ENCODE measurements at regions not wholly inside any gene's neighbourhood (a gene's known extent, or its start where the extent isn't known, plus 50 kb on each side); places are given as distances from the start of the nearest gene placed in this dataset.

DNA sequence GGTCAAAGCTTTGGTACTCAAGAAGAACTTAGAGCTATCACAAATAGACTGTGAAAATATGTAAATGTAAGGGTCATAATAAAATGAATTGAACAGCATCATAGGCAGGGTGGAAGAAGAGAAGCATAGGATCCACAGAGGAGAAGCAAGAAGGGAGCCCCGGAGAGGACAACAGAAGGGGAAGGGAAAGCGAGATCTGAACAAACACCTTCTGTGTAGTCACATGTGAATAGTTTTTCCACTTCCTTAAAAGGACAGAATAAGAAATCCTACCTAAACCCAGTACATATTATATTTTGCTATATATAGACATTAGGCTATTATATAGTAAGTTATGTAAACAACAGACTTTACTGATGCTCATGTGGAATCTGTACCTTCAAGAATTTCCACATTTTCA lies 160.2 kb downstream of the DKK1 start:
- H3K36me3 ChIP-seq (ENCODE audit: control insufficient read depth in 4 of 4, insufficient read depth in 4 of 4, low read length in 3 of 4): no peaks in the 10 kb centered on the region
- 83% methylated on average over 1 of the region's 2 CpGs for WGBS (ENCODE audit: insufficient coverage)
- no peak for DNase-seq
- no peak overlapping the region for H3K27ac ChIP-seq (ENCODE audit: insufficient read depth in 1 of 2, low read depth in 1 of 2, low read length in 2 of 2, poor library complexity in 1 of 2, severe bottlenecking in 2 of 2)
- ChIA-PET CTCF (no interaction called here), POLR2A (no interaction called here)
- H3K4me1 ChIP-seq (ENCODE audit: control extremely low read depth in 1 of 4, control insufficient read depth in 4 of 4, insufficient read depth in 4 of 4, low read length in 3 of 4): no peaks in the 10 kb centered on the region
- H3K27me3 ChIP-seq (replicated peaks in 2 of 5; ENCODE audit: control insufficient read depth in 4 of 5, insufficient read depth in 5 of 5, low read length in 4 of 5): no peaks in the 10 kb centered on the region
- no peaks in the 10 kb centered on the region for H3K9me3 ChIP-seq (ENCODE audit: control extremely low read depth in 1 of 5, control insufficient read depth in 4 of 5, insufficient read depth in 2 of 5, low read depth in 1 of 5, low read length in 4 of 5)
- no peak overlapping the region for H3K4me3 ChIP-seq (ENCODE audit: control insufficient read depth in 1 of 7, extremely low read depth in 1 of 7, insufficient read depth in 4 of 7, low read depth in 2 of 7, low read length in 6 of 7)

DNA sequence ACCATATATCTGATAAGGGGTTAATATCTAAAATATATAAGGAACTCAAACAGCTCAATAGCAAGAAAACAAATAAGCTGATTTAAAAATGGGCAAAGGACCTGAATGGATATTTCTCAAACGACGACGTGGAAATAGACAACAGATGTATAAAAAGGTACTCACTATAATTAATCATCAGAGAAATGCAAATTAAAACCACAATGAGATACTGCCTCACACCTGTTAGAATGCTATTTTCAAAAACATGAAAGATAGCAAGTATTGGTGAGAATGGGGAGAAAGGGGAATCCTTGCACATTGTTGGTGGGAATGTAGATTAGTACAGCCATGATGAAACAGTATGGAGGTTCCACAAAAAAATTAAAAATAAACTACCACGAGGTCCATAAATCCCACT lies 163.2 kb downstream of the DKK1 start:
- POLR2A ChIA-PET: interaction anchor here (0.6 kb wide), 1 partner anchor 12 kb away, joined by 4 read pairs; no protein-coding TSS in a partner anchor
- CTCF ChIA-PET: interaction anchor here (1.5 kb wide), 1 partner anchor 169 kb away, joined by 3 read pairs; no protein-coding TSS in a partner anchor
- DNase-seq: no peak
- Histone ChIP-seq H3K27ac (ENCODE audit: insufficient read depth in 1 of 2, low read depth in 1 of 2, low read length in 2 of 2, poor library complexity in 1 of 2, severe bottlenecking in 2 of 2) (no peak overlapping the region), H3K9me3 (ENCODE audit: control extremely low read depth in 1 of 5, control insufficient read depth in 4 of 5, insufficient read depth in 2 of 5, low read depth in 1 of 5, low read length in 4 of 5) (no peaks in the 10 kb centered on the region), H3K4me1 (ENCODE audit: control extremely low read depth in 1 of 4, control insufficient read depth in 4 of 4, insufficient read depth in 4 of 4, low read length in 3 of 4) (no peaks in the 10 kb centered on the region), H3K4me3 (ENCODE audit: control insufficient read depth in 1 of 7, extremely low read depth in 1 of 7, insufficient read depth in 4 of 7, low read depth in 2 of 7, low read length in 6 of 7) (no peak overlapping the region), H3K36me3 (ENCODE audit: control insufficient read depth in 4 of 4, insufficient read depth in 4 of 4, low read length in 3 of 4) (no peaks in the 10 kb centered on the region), H3K27me3 (replicated peaks in 2 of 5; ENCODE audit: control insufficient read depth in 4 of 5, insufficient read depth in 5 of 5, low read length in 4 of 5) (no peaks in the 10 kb centered on the region)
- WGBS (ENCODE audit: insufficient coverage): 100% methylated on average over 1 of the region's 4 CpGs

DNA sequence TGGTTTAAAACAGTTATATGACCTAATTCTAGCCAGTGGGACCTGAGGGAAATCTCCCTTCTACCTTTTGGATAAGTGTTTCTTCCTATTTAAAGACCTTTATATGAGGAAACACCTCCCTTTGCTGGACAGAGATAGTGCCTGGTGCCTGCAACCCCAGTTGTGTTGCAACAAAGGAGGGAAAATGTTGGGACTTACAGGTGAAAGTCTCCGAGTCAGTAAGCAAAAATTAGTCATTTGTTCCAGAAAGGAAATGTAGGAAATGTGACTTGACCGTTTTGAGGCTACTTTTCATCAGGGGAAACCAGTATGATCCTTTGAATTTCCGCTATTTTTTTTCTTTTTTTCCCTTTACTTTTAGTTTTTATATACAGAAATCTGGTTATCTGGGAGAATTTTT lies 165.5 kb downstream of the DKK1 start:
- no peaks in the 10 kb centered on the region for H3K4me1 ChIP-seq (ENCODE audit: control extremely low read depth in 1 of 4, control insufficient read depth in 4 of 4, insufficient read depth in 4 of 4, low read length in 3 of 4)
- no peaks in the 10 kb centered on the region for H3K9me3 ChIP-seq (ENCODE audit: control extremely low read depth in 1 of 5, control insufficient read depth in 4 of 5, insufficient read depth in 2 of 5, low read depth in 1 of 5, low read length in 4 of 5)
- H3K36me3 ChIP-seq (ENCODE audit: control insufficient read depth in 4 of 4, insufficient read depth in 4 of 4, low read length in 3 of 4): no peaks in the 10 kb centered on the region
- ChIA-PET CTCF (no interaction called here), POLR2A (no interaction called here)
- H3K4me3 ChIP-seq (ENCODE audit: control insufficient read depth in 1 of 7, extremely low read depth in 1 of 7, insufficient read depth in 4 of 7, low read depth in 2 of 7, low read length in 6 of 7): no peak overlapping the region
- 71% methylated on average over 1 of the region's 3 CpGs for WGBS (ENCODE audit: insufficient coverage)
- no peak for DNase-seq
- no peaks in the 10 kb centered on the region for H3K27me3 ChIP-seq (replicated peaks in 2 of 5; ENCODE audit: control insufficient read depth in 4 of 5, insufficient read depth in 5 of 5, low read length in 4 of 5)
- H3K27ac ChIP-seq (ENCODE audit: insufficient read depth in 1 of 2, low read depth in 1 of 2, low read length in 2 of 2, poor library complexity in 1 of 2, severe bottlenecking in 2 of 2): no peak overlapping the region

DNA sequence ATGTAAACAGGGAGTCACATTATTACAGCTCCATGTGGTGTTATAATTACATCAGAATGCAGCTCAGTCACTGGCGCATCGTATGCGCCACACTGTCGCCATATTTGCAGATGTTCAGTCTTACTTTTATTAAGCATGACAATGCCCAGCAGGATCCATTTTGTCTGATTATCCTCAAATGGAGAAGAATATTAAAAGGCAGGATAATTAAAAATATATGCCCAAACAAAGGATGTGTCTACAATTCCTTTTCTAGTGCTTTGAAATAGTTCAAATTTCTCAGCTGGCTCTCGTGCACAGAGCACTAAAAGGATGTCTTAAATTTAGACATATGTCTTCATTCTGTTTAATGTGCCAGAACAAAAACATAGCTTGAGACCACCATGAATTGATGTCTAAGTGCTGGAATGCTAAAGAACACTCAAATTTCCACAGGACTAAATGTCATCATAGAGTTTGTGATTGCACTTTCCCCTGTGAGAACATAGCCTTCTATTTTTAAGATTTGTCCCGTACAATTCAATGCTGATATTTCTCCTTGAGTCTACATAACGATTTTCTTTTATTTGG lies 168.0 kb downstream of the DKK1 start:
- Histone ChIP-seq H3K27ac (ENCODE audit: insufficient read depth in 1 of 2, low read depth in 1 of 2, low read length in 2 of 2, poor library complexity in 1 of 2, severe bottlenecking in 2 of 2) (no peak overlapping the region), H3K4me1 (ENCODE audit: control extremely low read depth in 1 of 4, control insufficient read depth in 4 of 4, insufficient read depth in 4 of 4, low read length in 3 of 4) (no peaks in the 10 kb centered on the region), H3K27me3 (replicated peaks in 2 of 5; ENCODE audit: control insufficient read depth in 4 of 5, insufficient read depth in 5 of 5, low read length in 4 of 5) (no peaks in the 10 kb centered on the region), H3K9me3 (ENCODE audit: control extremely low read depth in 1 of 5, control insufficient read depth in 4 of 5, insufficient read depth in 2 of 5, low read depth in 1 of 5, low read length in 4 of 5) (no peaks in the 10 kb centered on the region), H3K36me3 (ENCODE audit: control insufficient read depth in 4 of 4, insufficient read depth in 4 of 4, low read length in 3 of 4) (no peaks in the 10 kb centered on the region), H3K4me3 (ENCODE audit: control insufficient read depth in 1 of 7, extremely low read depth in 1 of 7, insufficient read depth in 4 of 7, low read depth in 2 of 7, low read length in 6 of 7) (no peak overlapping the region)
- ChIA-PET POLR2A (no interaction called here), CTCF (no interaction called here)
- WGBS (ENCODE audit: insufficient coverage): 93% methylated on average over 3 of the region's 7 CpGs
- DNase-seq: no peak

DNA sequence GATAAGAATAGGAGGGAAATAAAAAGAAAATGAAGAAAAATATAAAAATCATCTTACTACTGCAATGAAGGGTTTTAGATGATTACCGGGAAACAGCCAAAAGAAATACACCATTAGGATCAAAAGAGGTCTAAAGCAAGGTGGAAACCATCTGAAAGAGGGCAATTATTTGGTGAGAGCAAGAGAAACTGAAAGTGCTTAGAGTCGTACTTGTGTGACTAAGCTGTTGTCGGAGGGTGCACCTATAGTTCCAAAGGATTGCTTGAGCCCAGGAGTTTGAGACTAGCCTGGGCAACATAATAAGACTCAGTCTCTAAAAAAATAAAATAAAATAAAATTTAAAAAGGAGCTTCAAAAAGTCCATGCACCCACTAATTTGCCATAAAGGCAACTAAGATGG lies 169.5 kb downstream of the DKK1 start:
- 100% methylated on average over 2 of the region's 3 CpGs for WGBS (ENCODE audit: insufficient coverage)
- POLR2A ChIA-PET: interaction anchor here (0.6 kb wide), 1 partner anchor 216 kb away, joined by 3 read pairs; no protein-coding TSS in a partner anchor
- Histone ChIP-seq H3K27me3 (replicated peaks in 2 of 5; ENCODE audit: control insufficient read depth in 4 of 5, insufficient read depth in 5 of 5, low read length in 4 of 5) (no peaks in the 10 kb centered on the region), H3K9me3 (ENCODE audit: control extremely low read depth in 1 of 5, control insufficient read depth in 4 of 5, insufficient read depth in 2 of 5, low read depth in 1 of 5, low read length in 4 of 5) (no peaks in the 10 kb centered on the region), H3K4me1 (ENCODE audit: control extremely low read depth in 1 of 4, control insufficient read depth in 4 of 4, insufficient read depth in 4 of 4, low read length in 3 of 4) (no peaks in the 10 kb centered on the region), H3K4me3 (ENCODE audit: control insufficient read depth in 1 of 7, extremely low read depth in 1 of 7, insufficient read depth in 4 of 7, low read depth in 2 of 7, low read length in 6 of 7) (no peak overlapping the region), H3K27ac (ENCODE audit: insufficient read depth in 1 of 2, low read depth in 1 of 2, low read length in 2 of 2, poor library complexity in 1 of 2, severe bottlenecking in 2 of 2) (no peak overlapping the region), H3K36me3 (ENCODE audit: control insufficient read depth in 4 of 4, insufficient read depth in 4 of 4, low read length in 3 of 4) (no peaks in the 10 kb centered on the region)
- CTCF ChIA-PET: interaction anchor here (1.0 kb wide), 1 partner anchor 176 kb away, joined by 3 read pairs; no protein-coding TSS in a partner anchor
- DNase-seq: peak in 2 of 3 donors; percentile 5 to 12

DNA sequence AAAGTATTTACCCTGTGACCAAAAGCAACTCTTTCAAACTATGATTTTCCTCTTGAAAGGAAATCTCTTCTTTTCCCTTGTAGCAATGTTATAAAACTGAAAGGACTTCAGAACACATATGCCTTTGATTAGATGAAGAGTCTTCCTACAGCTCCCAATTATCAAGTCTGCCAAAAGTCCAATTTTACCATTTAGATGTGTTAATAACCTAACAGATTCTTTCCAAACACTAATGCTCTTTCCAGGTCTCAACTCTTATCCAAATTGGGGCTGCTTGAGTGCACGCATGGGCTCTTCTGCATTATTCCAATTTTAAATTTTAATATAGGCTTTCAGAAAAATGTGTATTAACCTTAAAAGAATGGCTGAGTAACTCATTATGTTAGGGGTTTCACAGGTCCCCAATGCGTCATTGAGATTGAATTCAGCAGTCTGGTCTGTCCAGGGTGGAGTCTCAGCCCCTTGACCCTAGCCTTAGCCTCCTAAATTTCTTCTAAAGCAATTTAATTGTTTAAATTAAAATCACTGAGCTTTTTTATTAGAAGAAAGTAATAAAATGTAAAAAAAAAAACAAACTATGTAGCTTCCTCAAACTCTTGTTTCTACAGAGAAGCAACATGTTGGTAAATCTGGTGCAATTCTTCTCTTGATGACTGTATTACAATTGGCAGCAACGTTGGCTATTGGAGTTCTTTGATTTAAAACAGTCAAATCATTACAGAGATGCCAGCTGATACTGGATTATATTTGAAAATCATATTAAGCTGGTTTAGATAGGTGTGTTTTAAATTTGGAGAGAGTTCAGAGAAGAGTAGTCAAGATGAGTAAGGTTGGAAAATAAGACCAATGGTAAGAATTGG lies 170.4 kb downstream of the DKK1 start:
- Histone ChIP-seq H3K36me3 (ENCODE audit: control insufficient read depth in 4 of 4, insufficient read depth in 4 of 4, low read length in 3 of 4) (no peaks in the 10 kb centered on the region), H3K4me1 (ENCODE audit: control extremely low read depth in 1 of 4, control insufficient read depth in 4 of 4, insufficient read depth in 4 of 4, low read length in 3 of 4) (no peaks in the 10 kb centered on the region), H3K9me3 (ENCODE audit: control extremely low read depth in 1 of 5, control insufficient read depth in 4 of 5, insufficient read depth in 2 of 5, low read depth in 1 of 5, low read length in 4 of 5) (no peaks in the 10 kb centered on the region), H3K27ac (ENCODE audit: insufficient read depth in 1 of 2, low read depth in 1 of 2, low read length in 2 of 2, poor library complexity in 1 of 2, severe bottlenecking in 2 of 2) (no peak overlapping the region), H3K4me3 (ENCODE audit: control insufficient read depth in 1 of 7, extremely low read depth in 1 of 7, insufficient read depth in 4 of 7, low read depth in 2 of 7, low read length in 6 of 7) (no peak overlapping the region), H3K27me3 (replicated peaks in 2 of 5; ENCODE audit: control insufficient read depth in 4 of 5, insufficient read depth in 5 of 5, low read length in 4 of 5) (no peaks in the 10 kb centered on the region)
- WGBS (ENCODE audit: insufficient coverage): 100% methylated on average over 1 of the region's 3 CpGs
- DNase-seq: no peak
- ChIA-PET CTCF (interaction anchor here (1.0 to 6.2 kb wide), 2 partner anchors 177 kb away, joined by 3 to 57 read pairs; no protein-coding TSS in a partner anchor), POLR2A (interaction anchor here (0.6 kb wide), 1 partner anchor 216 kb away, joined by 3 read pairs; no protein-coding TSS in a partner anchor)

DNA sequence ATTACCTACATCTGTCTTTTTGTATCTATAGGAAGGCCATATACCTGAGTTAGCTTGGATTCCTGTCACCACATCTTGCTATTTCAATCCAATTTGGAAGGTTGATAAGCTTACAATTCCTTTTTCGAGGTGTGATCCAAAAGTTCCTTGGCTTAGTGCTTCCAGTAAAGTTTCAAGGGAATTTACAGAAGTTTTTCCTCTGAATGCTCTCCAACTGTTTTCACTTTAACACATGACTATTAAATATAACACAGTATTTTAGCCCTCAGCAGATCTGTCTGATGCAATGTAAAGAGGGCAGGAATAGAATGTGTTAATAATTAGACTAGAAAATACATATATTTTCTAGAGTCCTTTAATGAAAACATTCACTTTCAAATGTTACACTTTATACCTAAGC lies 171.4 kb downstream of the DKK1 start:
- no peaks in the 10 kb centered on the region for H3K27me3 ChIP-seq (replicated peaks in 2 of 5; ENCODE audit: control insufficient read depth in 4 of 5, insufficient read depth in 5 of 5, low read length in 4 of 5)
- H3K4me1 ChIP-seq (ENCODE audit: control extremely low read depth in 1 of 4, control insufficient read depth in 4 of 4, insufficient read depth in 4 of 4, low read length in 3 of 4): no peaks in the 10 kb centered on the region
- H3K27ac ChIP-seq (ENCODE audit: insufficient read depth in 1 of 2, low read depth in 1 of 2, low read length in 2 of 2, poor library complexity in 1 of 2, severe bottlenecking in 2 of 2): no peak overlapping the region
- H3K36me3 ChIP-seq (ENCODE audit: control insufficient read depth in 4 of 4, insufficient read depth in 4 of 4, low read length in 3 of 4): no peaks in the 10 kb centered on the region
- POLR2A ChIA-PET: no interaction called here
- WGBS (ENCODE audit: insufficient coverage): 100% methylated on average over 1 of the region's 1 CpG
- no peak overlapping the region for H3K4me3 ChIP-seq (ENCODE audit: control insufficient read depth in 1 of 7, extremely low read depth in 1 of 7, insufficient read depth in 4 of 7, low read depth in 2 of 7, low read length in 6 of 7)
- DNase-seq: no peak
- no peaks in the 10 kb centered on the region for H3K9me3 ChIP-seq (ENCODE audit: control extremely low read depth in 1 of 5, control insufficient read depth in 4 of 5, insufficient read depth in 2 of 5, low read depth in 1 of 5, low read length in 4 of 5)
- CTCF ChIA-PET: interaction anchor here (1.3 to 6.2 kb wide), 2 partner anchors 13 to 178 kb away, joined by 3 to 57 read pairs; no protein-coding TSS in a partner anchor
